MM.1S (cell line): ENCODE measurements at regions not wholly inside any gene's neighbourhood (a gene's known extent, or its start where the extent isn't known, plus 50 kb on each side); places are given as distances from the start of the nearest gene placed in this dataset.

Source experiments
- DNase-seq: peaks from one replicate; pipeline ENCODE4 v3.0.0-alpha.2; 2015
- H2AFZ ChIP-seq: fragments of 300-600 bp; sonication (generic); 2 replicates; pipeline ENCODE4 v1.6.0; 2016; ENCODE audit warnings: antibody characterized with exemption, low read length
- H3F3A ChIP-seq: fragments of 300-600 bp; sonication (generic); 2 replicates; pipeline ENCODE4 v1.6.1; 2016; ENCODE audit warnings: mild to moderate bottlenecking, antibody characterized with exemption, low read length, moderate library complexity, mixed read lengths; ENCODE audit not compliant: insufficient read depth
- H3K27ac ChIP-seq: fragments of 300-600 bp; sonication (generic); 2 replicates; pipeline ENCODE4 v1.5.1; 2016; ENCODE audit warnings: mild to moderate bottlenecking, low read length
- H3K27me3 ChIP-seq: fragments of 300-600 bp; sonication (generic); replicated peaks from 2 replicates; pipeline ENCODE4 v1.6.0; 2016; ENCODE audit warnings: low read length; ENCODE audit not compliant: insufficient read depth
- H3K36me3 ChIP-seq: fragments of 300-600 bp; sonication (generic); replicated peaks from 2 replicates; pipeline ENCODE4 v1.6.1; 2016; ENCODE audit warnings: mild to moderate bottlenecking, low read length, mixed read lengths; ENCODE audit not compliant: insufficient read depth
- H3K4me1 ChIP-seq: fragments of 300-600 bp; sonication (generic); 2 replicates; pipeline ENCODE4 v1.6.1; 2016; ENCODE audit warnings: low read length, mixed read lengths
- H3K4me2 ChIP-seq: fragments of 300-600 bp; sonication (generic); 2 replicates; pipeline ENCODE4 v1.6.0; 2016; ENCODE audit warnings: low read depth, low read length
- H3K4me3 ChIP-seq: fragments of 300-600 bp; sonication (generic); 2 replicates; pipeline ENCODE4 v1.5.1; 2016; ENCODE audit warnings: low read length, mixed read lengths
- H3K79me2 ChIP-seq: fragments of 300-600 bp; sonication (generic); 2 replicates; pipeline ENCODE4 v1.6.1; 2016; ENCODE audit warnings: mixed run types, low read length, mixed read lengths
- H3K9ac ChIP-seq: fragments of 300-600 bp; sonication (generic); 2 replicates; pipeline ENCODE4 v1.6.1; 2016; ENCODE audit warnings: low read length, mixed read lengths
- H3K9me2 ChIP-seq: fragments of 300-600 bp; sonication (generic); replicated peaks from 2 replicates; pipeline ENCODE4 v1.6.1; 2016; ENCODE audit warnings: mild to moderate bottlenecking, low read length, mixed read lengths; ENCODE audit not compliant: insufficient read depth
- H3K9me3 ChIP-seq: fragments of 300-600 bp; sonication (generic); replicated peaks from 2 replicates; pipeline ENCODE4 v1.6.1; 2016; ENCODE audit warnings: mild to moderate bottlenecking, low read length, mixed read lengths; ENCODE audit not compliant: insufficient read depth
- H4K20me1 ChIP-seq: fragments of 300-600 bp; sonication (generic); 2 replicates; pipeline ENCODE4 v1.6.1; 2016; ENCODE audit warnings: mild to moderate bottlenecking, low read length, moderate library complexity, mixed read lengths; ENCODE audit not compliant: insufficient read depth
- EZH2 ChIP-seq: fragments of 300-600 bp; sonication (generic); optimal IDR thresholded peaks from 2 replicates; pipeline ENCODE3; 2017; ENCODE audit warnings: low read depth, mild to moderate bottlenecking, antibody characterized with exemption, low read length, mixed read lengths
- EZH2phosphoT487 ChIP-seq: fragments of 300-600 bp; sonication (generic); IDR thresholded peaks from 2 replicates; pipeline ENCODE4 v1.6.1; 2018; ENCODE audit warnings: antibody characterized with exemption, low read length
- TF ChIP-seq, protein P1 (sequence below): fragments of 300-600 bp; sonication (generic); IDR thresholded peaks from 2 replicates; pipeline ENCODE4 v1.5.1; 2016; ENCODE audit warnings: antibody characterized with exemption, low read length, mixed read lengths

GRCh38 chr1:115458426-115459114 is 120.5 kb upstream of the NGF start:
- Histone ChIP-seq H3K27me3 (no peaks in the 10 kb centered on the region), H2AFZ (no peak overlapping the region), H3K79me2 (no peaks in the 10 kb centered on the region), H3F3A (no peaks in the 10 kb centered on the region), H3K4me3 (no peak overlapping the region), H3K9me3 (no peaks in the 10 kb centered on the region), H3K27ac (no peak overlapping the region), H3K9me2 (no peaks in the 10 kb centered on the region), H4K20me1 (no peaks in the 10 kb centered on the region), H3K9ac (no peak overlapping the region), H3K4me2 (no peak overlapping the region), H3K36me3 (no peaks in the 10 kb centered on the region), H3K4me1 (no peaks in the 10 kb centered on the region)
- TF ChIP-seq EZH2 = no peak
- TF ChIP-seq, protein P1, sequence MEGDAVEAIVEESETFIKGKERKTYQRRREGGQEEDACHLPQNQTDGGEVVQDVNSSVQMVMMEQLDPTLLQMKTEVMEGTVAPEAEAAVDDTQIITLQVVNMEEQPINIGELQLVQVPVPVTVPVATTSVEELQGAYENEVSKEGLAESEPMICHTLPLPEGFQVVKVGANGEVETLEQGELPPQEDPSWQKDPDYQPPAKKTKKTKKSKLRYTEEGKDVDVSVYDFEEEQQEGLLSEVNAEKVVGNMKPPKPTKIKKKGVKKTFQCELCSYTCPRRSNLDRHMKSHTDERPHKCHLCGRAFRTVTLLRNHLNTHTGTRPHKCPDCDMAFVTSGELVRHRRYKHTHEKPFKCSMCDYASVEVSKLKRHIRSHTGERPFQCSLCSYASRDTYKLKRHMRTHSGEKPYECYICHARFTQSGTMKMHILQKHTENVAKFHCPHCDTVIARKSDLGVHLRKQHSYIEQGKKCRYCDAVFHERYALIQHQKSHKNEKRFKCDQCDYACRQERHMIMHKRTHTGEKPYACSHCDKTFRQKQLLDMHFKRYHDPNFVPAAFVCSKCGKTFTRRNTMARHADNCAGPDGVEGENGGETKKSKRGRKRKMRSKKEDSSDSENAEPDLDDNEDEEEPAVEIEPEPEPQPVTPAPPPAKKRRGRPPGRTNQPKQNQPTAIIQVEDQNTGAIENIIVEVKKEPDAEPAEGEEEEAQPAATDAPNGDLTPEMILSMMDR = no peak
- no peak for TF ChIP-seq EZH2phosphoT487
- no peak for DNase-seq

DNA sequence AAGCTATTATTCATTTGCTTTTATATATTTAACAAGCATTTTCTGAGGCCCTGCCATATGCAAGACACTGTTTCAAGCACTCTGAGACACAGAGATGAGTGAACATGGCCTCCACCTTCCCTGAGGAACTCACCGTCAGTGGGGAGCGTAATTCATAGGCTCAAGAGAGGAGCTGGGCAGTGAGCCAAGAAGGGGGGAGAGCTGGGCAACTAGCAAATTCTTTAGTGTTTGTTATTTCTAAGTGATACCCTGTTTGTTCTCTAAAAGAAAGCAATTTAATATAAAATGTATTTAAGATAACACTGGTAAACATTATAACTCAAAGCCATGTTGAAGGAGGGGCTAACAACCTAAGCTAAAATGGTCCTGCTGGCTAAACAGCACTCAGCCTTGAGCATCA is 119.2 kb upstream of the NGF start:
- H2AFZ ChIP-seq = no peak overlapping the region

DNA sequence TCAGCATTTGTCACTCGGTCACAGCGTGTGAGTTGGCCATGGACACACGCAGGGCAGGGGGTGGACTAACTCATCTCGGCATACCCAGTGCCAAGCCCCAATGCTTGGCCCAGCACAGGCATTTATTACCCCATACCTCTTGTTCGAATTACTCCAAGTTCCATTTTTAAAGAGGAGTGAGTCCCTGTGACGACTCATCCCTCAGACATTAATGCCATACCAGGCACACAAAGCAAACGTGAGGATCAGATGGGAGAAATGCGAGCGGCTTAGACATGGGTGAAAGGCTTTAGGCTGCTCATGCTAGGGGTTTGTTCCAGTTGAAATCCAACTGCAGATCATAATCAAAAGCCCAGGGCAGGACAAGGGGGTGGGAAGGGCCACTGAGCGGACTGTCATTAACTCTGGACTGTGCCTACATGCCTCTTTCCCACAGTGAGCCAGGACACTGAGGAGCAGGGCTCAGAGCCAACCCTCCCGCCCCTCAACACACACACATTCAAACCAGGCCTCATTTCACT is 118.5 kb upstream of the NGF start:
- Histone ChIP-seq H3K27ac (no peak overlapping the region), H3K4me3 (no peak overlapping the region), H3K9ac (no peak overlapping the region), H2AFZ (no peak overlapping the region), H3F3A (no peaks in the 10 kb centered on the region), H3K9me2 (no peaks in the 10 kb centered on the region), H4K20me1 (no peaks in the 10 kb centered on the region), H3K27me3 (no peaks in the 10 kb centered on the region), H3K79me2 (no peaks in the 10 kb centered on the region), H3K36me3 (no peaks in the 10 kb centered on the region), H3K4me2 (no peak overlapping the region), H3K4me1 (no peaks in the 10 kb centered on the region), H3K9me3 (no peaks in the 10 kb centered on the region)
- DNase-seq = no peak
- TF ChIP-seq EZH2phosphoT487 (no peak), EZH2 (no peak)
- TF ChIP-seq, protein P1 = no peak

More for the DNA sequence above, 119.2 kb upstream of the NGF start:
- no peaks in the 10 kb centered on the region for H3K79me2 ChIP-seq
- H3K9ac ChIP-seq = no peak overlapping the region
- H3K9me3 ChIP-seq = no peaks in the 10 kb centered on the region
- no peak for DNase-seq
- no peaks in the 10 kb centered on the region for H3F3A ChIP-seq
- no peaks in the 10 kb centered on the region for H3K4me1 ChIP-seq
- H4K20me1 ChIP-seq = no peaks in the 10 kb centered on the region
- no peak overlapping the region for H3K4me2 ChIP-seq
- no peak for TF ChIP-seq EZH2
- no peak for TF ChIP-seq EZH2phosphoT487
- TF ChIP-seq, protein P1 = no peak
- H3K4me3 ChIP-seq = no peak overlapping the region
- no peaks in the 10 kb centered on the region for H3K27me3 ChIP-seq
- H3K36me3 ChIP-seq = no peaks in the 10 kb centered on the region
- no peaks in the 10 kb centered on the region for H3K9me2 ChIP-seq
- H3K27ac ChIP-seq = no peak overlapping the region
